H9 (cell line): ENCODE measurements at regions not wholly inside any gene's neighbourhood (a gene's known extent, or its start where the extent isn't known, plus 50 kb on each side); places are given as distances from the start of the nearest gene placed in this dataset.

Experiments
- DNase-seq: peaks from one replicate; pipeline ENCODE4 v3.0.0-alpha.2; 2017
- H2AFZ ChIP-seq: one replicate; pipeline ENCODE4 v1.6.1; 2013; ENCODE audit warnings: mild to moderate bottlenecking, low read length, control low read depth, moderate library complexity
- H2AK5ac ChIP-seq: 2 replicates; pipeline ENCODE4 v1.6.1; 2013; ENCODE audit warnings: low read length, control low read depth, mixed read lengths; ENCODE audit not compliant: insufficient read length
- H2BK120ac ChIP-seq: one replicate; pipeline ENCODE4 v1.6.1; 2013; ENCODE audit warnings: low read depth, mild to moderate bottlenecking, low read length, control low read depth, inconsistent platforms; ENCODE audit not compliant: poor library complexity, severe bottlenecking
- H2BK12ac ChIP-seq: 2 replicates; pipeline ENCODE4 v1.6.1; 2013; ENCODE audit warnings: low read length, control low read depth, mixed read lengths, low read depth; ENCODE audit not compliant: insufficient read length
- H2BK15ac ChIP-seq: 2 replicates; pipeline ENCODE4 v1.6.1; 2013; ENCODE audit warnings: low read depth, low read length, control low read depth
- H2BK20ac ChIP-seq: one replicate; pipeline ENCODE4 v1.6.1; 2013; ENCODE audit warnings: low read depth, mild to moderate bottlenecking, low read length, control low read depth, inconsistent platforms; ENCODE audit not compliant: poor library complexity, severe bottlenecking
- H2BK5ac ChIP-seq: 2 replicates; pipeline ENCODE4 v1.6.1; 2013; ENCODE audit warnings: low read length, control low read depth, mixed read lengths; ENCODE audit not compliant: insufficient read length
- H3K14ac ChIP-seq: 2 replicates; pipeline ENCODE4 v1.6.1; 2013; ENCODE audit warnings: low read length, control low read depth; ENCODE audit not compliant: insufficient read depth
- H3K18ac ChIP-seq: 2 replicates; pipeline ENCODE4 v1.6.1; 2013; ENCODE audit warnings: low read depth, mild to moderate bottlenecking, mixed read lengths, low read length, control low read depth; ENCODE audit not compliant: insufficient read length
- H3K23ac ChIP-seq: 2 replicates; pipeline ENCODE4 v1.6.1; 2013; ENCODE audit warnings: low read length, control low read depth, mixed read lengths, low read depth; ENCODE audit not compliant: insufficient read length
- H3K23me2 ChIP-seq: 2 replicates; pipeline ENCODE4 v1.6.1; 2013; ENCODE audit warnings: low read depth, mild to moderate bottlenecking, mixed read lengths, low read length, control low read depth; ENCODE audit not compliant: insufficient read length, poor library complexity, severe bottlenecking
- H3K27ac ChIP-seq: 2 replicates; pipeline ENCODE4 v1.5.1; 2013; ENCODE audit warnings: low read length, control low read depth, mixed read lengths, low read depth; ENCODE audit not compliant: insufficient read length
- H3K27me3 ChIP-seq: 2 replicates; pipeline ENCODE4 v1.6.1; 2013; ENCODE audit warnings: low read length, control low read depth, inconsistent platforms; ENCODE audit not compliant: insufficient read depth
- H3K4ac ChIP-seq: 2 replicates; pipeline ENCODE4 v1.6.1; 2013; ENCODE audit warnings: low read depth, mild to moderate bottlenecking, control low read depth, inconsistent platforms, low read length, moderate library complexity
- H3K4me1 ChIP-seq: 2 replicates; pipeline ENCODE4 v1.6.1; 2013; ENCODE audit warnings: low read length, control low read depth, inconsistent platforms; ENCODE audit not compliant: insufficient read depth
- H3K4me2 ChIP-seq: 2 replicates; pipeline ENCODE4 v1.6.1; 2013; ENCODE audit warnings: low read length, control low read depth, mixed read lengths; ENCODE audit not compliant: insufficient read length, insufficient read depth
- H3K56ac ChIP-seq: 2 replicates; pipeline ENCODE4 v1.6.1; 2013; ENCODE audit warnings: low read depth, mild to moderate bottlenecking, mixed read lengths, low read length, control low read depth; ENCODE audit not compliant: insufficient read length
- H3K79me1 ChIP-seq: 2 replicates; pipeline ENCODE4 v1.6.1; 2013; ENCODE audit warnings: low read depth, mild to moderate bottlenecking, moderate library complexity, low read length, control low read depth, inconsistent platforms; ENCODE audit not compliant: insufficient read depth, poor library complexity, severe bottlenecking
- H3K79me2 ChIP-seq: 2 replicates; pipeline ENCODE4 v1.6.1; 2013; ENCODE audit warnings: low read length, control low read depth, inconsistent platforms; ENCODE audit not compliant: insufficient read depth
- H3K9ac ChIP-seq: 2 replicates; pipeline ENCODE4 v1.6.1; 2013; ENCODE audit warnings: low read length, control low read depth, mixed read lengths; ENCODE audit not compliant: insufficient read length; ENCODE audit errors: extremely low read depth
- H3K9me3 ChIP-seq: one replicate; pipeline ENCODE4 v1.6.1; 2013; ENCODE audit warnings: low read depth, low read length, inconsistent platforms; ENCODE audit not compliant: control insufficient read depth
- H3T11ph ChIP-seq: one replicate; pipeline ENCODE4 v1.6.1; 2013; ENCODE audit warnings: mild to moderate bottlenecking, low read length, control low read depth, inconsistent platforms
- H4K20me1 ChIP-seq: one replicate; pipeline ENCODE4 v1.6.1; 2013; ENCODE audit not compliant: control insufficient read depth, insufficient read length, insufficient read depth
- H4K5ac ChIP-seq: 2 replicates; pipeline ENCODE4 v1.6.1; 2013; ENCODE audit warnings: low read depth, mild to moderate bottlenecking, mixed read lengths, low read length, control low read depth; ENCODE audit not compliant: insufficient read length
- H4K8ac ChIP-seq: replicated peaks from 2 replicates; pipeline ENCODE4 v1.6.1; 2013; ENCODE audit warnings: low read length, control low read depth, mixed read lengths, low read depth; ENCODE audit not compliant: insufficient read length
- H4K91ac ChIP-seq: 2 replicates; pipeline ENCODE4 v1.6.1; 2013; ENCODE audit warnings: low read depth, mild to moderate bottlenecking, moderate library complexity, mixed read lengths, low read length, control low read depth; ENCODE audit not compliant: insufficient read length
- H3K27ac Mint-ChIP-seq, 3 experiments: 2 replicates in 2 of 3; 3 replicates in 1 of 3; pipeline ENCODE4 v1.8.0; 2020 to 2021; ENCODE audit warnings: mixed read lengths in 3 of 3, mild to moderate bottlenecking in 1 of 3, moderate library complexity in 1 of 3
- H3K27me3 Mint-ChIP-seq: 2 replicates; pipeline ENCODE4 v1.8.0; 2021; ENCODE audit warnings: low read depth, mild to moderate bottlenecking, moderate library complexity, mixed read lengths
- H3K36me3 Mint-ChIP-seq, 3 experiments: 2 replicates in 2 of 3; 3 replicates in 1 of 3; pipeline ENCODE4 v1.8.0; 2020 to 2021; ENCODE audit warnings: low read depth in 3 of 3, mixed read lengths in 3 of 3; ENCODE audit not compliant: insufficient read depth in 1 of 3
- H3K4me1 Mint-ChIP-seq, 2 experiments: 2 replicates each; pipeline ENCODE4 v1.8.0; 2020; ENCODE audit warnings: mixed read lengths in 2 of 2
- H3K4me3 Mint-ChIP-seq, 2 experiments: 2 replicates in 1 of 2; 3 replicates in 1 of 2; pipeline ENCODE4 v1.8.0; 2020 to 2021; ENCODE audit warnings: mild to moderate bottlenecking in 2 of 2, mixed read lengths in 2 of 2, moderate library complexity in 1 of 2
- H3K9me3 Mint-ChIP-seq, 2 experiments: 2 replicates in 1 of 2; 3 replicates in 1 of 2; pipeline ENCODE4 v1.8.0; 2020; ENCODE audit warnings: mild to moderate bottlenecking in 2 of 2, mixed read lengths in 2 of 2, moderate library complexity in 1 of 2
- CTCF ChIP-seq: fragments of 200-600 bp; sonication (generic); conservative IDR thresholded peaks from 3 replicates; pipeline ENCODE4 v1.8.0; 2021; ENCODE audit warnings: antibody characterized with exemption, mild to moderate bottlenecking

GRCh38 chr6:72533606-72534005, 88.3 kb upstream of the KCNQ5 start:
- TF ChIP-seq CTCF = no peak
- Mint-ChIP-seq H3K4me3 (no peak overlapping the region), H3K27me3 (no peaks in the 10 kb centered on the region), H3K36me3 (no peaks in the 10 kb centered on the region), H3K4me1 (peaks cover 10 to 13% of the 10 kb centered on the region in 2 experiments), H3K27ac (no peak overlapping the region), H3K9me3 (no peaks in the 10 kb centered on the region)
- Histone ChIP-seq H3K9me3 (no peaks in the 10 kb centered on the region), H2BK20ac (no peak overlapping the region), H3K56ac (no peak overlapping the region), H3K27me3 (no peaks in the 10 kb centered on the region), H3K79me1 (no peaks in the 10 kb centered on the region), H4K8ac (no peak overlapping the region), H2AFZ (no peak overlapping the region), H3K4me1 (no peaks in the 10 kb centered on the region; the same call in 1 of the 2 replicates), H3K14ac (no peak overlapping the region), H2BK12ac (no peak overlapping the region), H3K23me2 (no peaks in the 10 kb centered on the region), H2AK5ac (no peak overlapping the region), H2BK120ac (no peak overlapping the region), H3K4ac (no peak overlapping the region), H2BK15ac (no peak overlapping the region), H2BK5ac (no peak overlapping the region), H3T11ph (no peak overlapping the region), H4K91ac (no peak overlapping the region), H4K5ac (no peak overlapping the region), H3K4me2 (no peak overlapping the region), H3K9ac (no peak overlapping the region), H4K20me1 (no peaks in the 10 kb centered on the region), H3K18ac (no peak overlapping the region), H3K23ac (no peak overlapping the region), H3K27ac (no peak overlapping the region), H3K79me2 (no peaks in the 10 kb centered on the region)
- no peak for DNase-seq
